Endothelial cell of umbilical vein (primary cell): ENCODE measurements at regions not wholly inside any gene's neighbourhood (a gene's known extent, or its start where the extent isn't known, plus 50 kb on each side); places are given as distances from the start of the nearest gene placed in this dataset.

ENCODE experiments used
- BruUV-seq: library from RNA; stranded (reverse); fragments of 400-500 nt; replicated peaks from 2 replicates; lab custom pipeline; 2021; lab: Mats Ljungman, UMichigan
- CTCF ChIA-PET: fragments of 300-600, 350-600 bp; sonication (Branson Sonifier 250); formaldehyde crosslinking; loops from one replicate; lab custom pipeline; 2021; ENCODE audit warnings: antibody characterized with exemption, inconsistent platforms; lab: Charles Lee
- POLR2A ChIA-PET: fragments of 300-600, 350-600 bp; sonication (Branson Sonifier 250); formaldehyde crosslinking; loops from one replicate; lab custom pipeline; 2021; ENCODE audit warnings: antibody characterized with exemption, inconsistent platforms; lab: Charles Lee
- DNase-seq: peaks from one replicate; pipeline ENCODE4 v3.0.0-alpha.2; 2011; ENCODE audit warnings: low read depth, low spot score
- FAIRE-seq: peaks from 2 replicates; lab custom pipeline; 2011; peaks lifted over from hg19 to GRCh38; lab: Jason Lieb, UNC
- H2AFZ ChIP-seq: 2 replicates; pipeline ENCODE4 v1.6.0; 2012; ENCODE audit warnings: low read depth, low read length, control low read depth, inconsistent platforms
- H3K27ac ChIP-seq: 2 replicates; pipeline ENCODE4 v1.5.1; 2011; ENCODE audit warnings: low read depth, mild to moderate bottlenecking, control low read depth, low read length, moderate library complexity; ENCODE audit not compliant: insufficient read depth
- H3K27me3 ChIP-seq, 2 experiments: 2 replicates each; pipeline versions ENCODE4 v1.6.0 to v1.6.1; 2011; ENCODE audit warnings: low read length in 2 of 2, mixed read lengths in 1 of 2; ENCODE audit not compliant: control insufficient read depth in 2 of 2, insufficient read depth in 2 of 2
- H3K36me3 ChIP-seq, 2 experiments: 2 replicates in 1 of 2; 3 replicates in 1 of 2; pipeline ENCODE4 v1.5.1; 2011; ENCODE audit warnings: low read length in 2 of 2, mild to moderate bottlenecking in 1 of 2, moderate library complexity in 1 of 2; ENCODE audit not compliant: control insufficient read depth in 2 of 2, insufficient read depth in 2 of 2; ENCODE audit errors: extremely low read depth in 1 of 2
- H3K4me1 ChIP-seq: 3 replicates; pipeline ENCODE4 v1.5.1; 2011; ENCODE audit warnings: mild to moderate bottlenecking, low read length; ENCODE audit not compliant: control insufficient read depth, insufficient read depth; ENCODE audit errors: extremely low read depth
- H3K4me2 ChIP-seq: 2 replicates; pipeline ENCODE4 v1.6.1; 2011; ENCODE audit warnings: low read length, control low read depth, mixed read lengths; ENCODE audit not compliant: insufficient read depth
- H3K4me3 ChIP-seq, 3 experiments: fragments of 200-600 bp in 1 of 3; sonication (generic), shearing (Covaris generic) in 1 of 3; replicated peaks in 1 of 3; 2 replicates each; pipeline ENCODE4 v1.5.1; 2011 to 2016; ENCODE audit warnings: control low read depth in 3 of 3, low read length in 3 of 3, mild to moderate bottlenecking in 2 of 3, inconsistent platforms in 1 of 3, low read depth in 1 of 3, moderate library complexity in 1 of 3; ENCODE audit not compliant: insufficient read depth in 1 of 3
- H3K79me2 ChIP-seq: 2 replicates; pipeline ENCODE4 v1.6.0; 2012; ENCODE audit warnings: low read length, inconsistent platforms; ENCODE audit not compliant: control insufficient read depth, insufficient read depth
- H3K9ac ChIP-seq: replicated peaks from 2 replicates; pipeline ENCODE3; 2011; ENCODE audit warnings: low read length, control low read depth; ENCODE audit not compliant: insufficient read depth; ENCODE audit errors: extremely low read depth
- H3K9me1 ChIP-seq: replicated peaks from 3 replicates; pipeline ENCODE4 v1.6.0; 2011; ENCODE audit warnings: mild to moderate bottlenecking, low read length; ENCODE audit not compliant: control insufficient read depth, insufficient read depth; ENCODE audit errors: extremely low read depth
- H3K9me3 ChIP-seq: replicated peaks from 2 replicates; pipeline ENCODE4 v1.5.1; 2012; ENCODE audit warnings: low read length, inconsistent platforms; ENCODE audit not compliant: control insufficient read depth, insufficient read depth
- H4K20me1 ChIP-seq: replicated peaks from 2 replicates; pipeline ENCODE3; 2011; ENCODE audit warnings: mild to moderate bottlenecking, low read length; ENCODE audit not compliant: control insufficient read depth, insufficient read depth; ENCODE audit errors: extremely low read depth
- EZH2 ChIP-seq: IDR thresholded peaks from 2 replicates; pipeline ENCODE4 v1.6.1; 2012; ENCODE audit warnings: borderline replicate concordance, low read depth, mild to moderate bottlenecking, moderate library complexity, low read length, inconsistent platforms; ENCODE audit not compliant: severe bottlenecking
- FOS ChIP-seq: IDR thresholded peaks from 2 replicates; pipeline ENCODE4 v1.6.1; 2011; ENCODE audit warnings: mild to moderate bottlenecking, low read length, moderate library complexity, borderline replicate concordance; ENCODE audit not compliant: insufficient read depth
- GATA2 ChIP-seq: IDR thresholded peaks from 2 replicates; pipeline ENCODE4 v1.7.0; 2011; ENCODE audit warnings: low read depth, mild to moderate bottlenecking, moderate library complexity, mixed read lengths, low read length; ENCODE audit not compliant: insufficient read length, insufficient read depth
- JUN ChIP-seq: IDR thresholded peaks from 2 replicates; pipeline ENCODE4 v1.6.1; 2011; ENCODE audit warnings: borderline replicate concordance, low read depth; ENCODE audit not compliant: insufficient read length, insufficient read depth
- MYC ChIP-seq: IDR thresholded peaks from one replicate; pipeline ENCODE4 v1.6.1; 2011; ENCODE audit warnings: mild to moderate bottlenecking, low read depth, low read length
- POLR2A ChIP-seq: IDR thresholded peaks from 2 replicates; pipeline ENCODE4 v1.6.1; 2012; ENCODE audit warnings: low read depth, mild to moderate bottlenecking, control low read depth, low read length
- POLR2AphosphoS5 ChIP-seq: IDR thresholded peaks from 2 replicates; pipeline ENCODE4 v1.6.1; 2012; ENCODE audit warnings: low read depth, mild to moderate bottlenecking, control low read depth, low read length, moderate library complexity; ENCODE audit not compliant: insufficient read depth
- dilution Hi-C: fragments of 300-500 bp; cut with MboI; formaldehyde crosslinking; loops from one replicate; pipeline ENCODE4 v1.15.0; 2019; ENCODE audit warnings: low sequenced_read_pairs; ENCODE audit not compliant: extremely low pct_ligation_motif_present
- intact Hi-C: fragments of 100-400 bp; cut with micrococcal nuclease; formaldehyde crosslinking; loops from one replicate; pipeline ENCODE4 v1.10.0; 2022
- TF ChIP-seq, protein P1 (sequence below), 2 donors: IDR thresholded peaks; 1 replicate in 1 of 2; 2 replicates in 1 of 2; pipeline ENCODE4 v1.5.1; 2011; ENCODE audit warnings: low read length in 2 of 2, mild to moderate bottlenecking in 2 of 2, moderate library complexity in 2 of 2, control low read depth in 1 of 2, inconsistent platforms in 1 of 2, low read depth in 1 of 2; ENCODE audit not compliant: insufficient read depth in 1 of 2; ENCODE audit errors: extremely low read depth in 1 of 2
- TF ChIP-seq, protein P2 (sequence below): IDR thresholded peaks from 2 replicates; pipeline ENCODE4 v1.6.1; 2011; ENCODE audit not compliant: insufficient read depth, insufficient read length

DNA sequence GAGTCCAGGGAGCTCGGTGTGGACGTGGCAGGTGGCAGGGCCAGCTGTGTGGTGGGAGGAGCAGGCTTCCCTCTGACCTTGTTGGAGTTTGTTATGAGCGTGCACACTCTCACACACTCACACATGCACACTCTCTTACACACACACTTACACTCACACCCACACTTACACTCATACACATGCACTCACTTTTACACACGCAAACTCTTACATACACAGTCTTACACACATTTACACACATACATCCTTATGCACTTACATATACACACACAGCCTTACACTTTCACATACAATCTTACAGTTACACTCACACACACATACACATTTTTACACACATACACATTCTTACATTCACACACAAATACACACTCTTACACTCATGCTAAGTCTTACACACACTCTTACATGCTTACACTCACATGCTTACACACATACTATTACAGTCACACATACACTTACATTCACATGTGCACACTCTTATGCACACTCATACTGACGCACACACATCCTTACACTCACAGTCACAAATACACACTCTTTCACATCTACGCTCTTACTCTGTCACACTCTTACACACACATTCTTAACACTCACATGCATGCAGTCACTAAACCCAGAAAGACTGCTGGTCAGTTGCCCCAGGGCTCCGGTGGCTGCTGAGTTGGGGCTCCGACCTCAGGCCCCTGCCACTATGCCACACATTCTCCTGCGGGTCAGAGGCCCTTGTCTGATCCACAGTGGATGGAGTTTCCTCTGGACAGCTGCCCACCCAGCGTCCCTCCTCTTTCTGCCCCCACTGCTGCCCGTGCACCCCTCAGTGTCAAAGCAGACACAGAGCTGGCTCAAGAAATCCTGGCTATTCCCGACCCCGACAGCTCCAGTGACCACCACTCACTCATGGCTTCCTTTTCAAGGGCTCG lies 95.8 kb downstream of the ADRA2C start:
- no peak overlapping the region for H3K9ac ChIP-seq
- H3K4me2 ChIP-seq = no peak overlapping the region
- ChIA-PET POLR2A (no interaction called here), CTCF (interaction anchor here (2.7 kb wide), 1 partner anchor 19 kb away, joined by 12 read pairs; no protein-coding TSS in a partner anchor)
- no peaks in the 10 kb centered on the region for H3K9me1 ChIP-seq
- H3K79me2 ChIP-seq = no peaks in the 10 kb centered on the region
- no peak overlapping the region for H2AFZ ChIP-seq
- H3K4me1 ChIP-seq = peaks cover 4% of the 10 kb centered on the region
- no peak for TF ChIP-seq EZH2
- TF ChIP-seq, protein P1, sequence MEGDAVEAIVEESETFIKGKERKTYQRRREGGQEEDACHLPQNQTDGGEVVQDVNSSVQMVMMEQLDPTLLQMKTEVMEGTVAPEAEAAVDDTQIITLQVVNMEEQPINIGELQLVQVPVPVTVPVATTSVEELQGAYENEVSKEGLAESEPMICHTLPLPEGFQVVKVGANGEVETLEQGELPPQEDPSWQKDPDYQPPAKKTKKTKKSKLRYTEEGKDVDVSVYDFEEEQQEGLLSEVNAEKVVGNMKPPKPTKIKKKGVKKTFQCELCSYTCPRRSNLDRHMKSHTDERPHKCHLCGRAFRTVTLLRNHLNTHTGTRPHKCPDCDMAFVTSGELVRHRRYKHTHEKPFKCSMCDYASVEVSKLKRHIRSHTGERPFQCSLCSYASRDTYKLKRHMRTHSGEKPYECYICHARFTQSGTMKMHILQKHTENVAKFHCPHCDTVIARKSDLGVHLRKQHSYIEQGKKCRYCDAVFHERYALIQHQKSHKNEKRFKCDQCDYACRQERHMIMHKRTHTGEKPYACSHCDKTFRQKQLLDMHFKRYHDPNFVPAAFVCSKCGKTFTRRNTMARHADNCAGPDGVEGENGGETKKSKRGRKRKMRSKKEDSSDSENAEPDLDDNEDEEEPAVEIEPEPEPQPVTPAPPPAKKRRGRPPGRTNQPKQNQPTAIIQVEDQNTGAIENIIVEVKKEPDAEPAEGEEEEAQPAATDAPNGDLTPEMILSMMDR (IDR thresholded peaks at IDR 0.05; ENCODE audit: extremely low read depth in 1 of 2, insufficient read depth in 1 of 2, low read depth in 1 of 2, low read length in 2 of 2) = no peak
- no peak for TF ChIP-seq POLR2A
- no peak for TF ChIP-seq FOS
- TF ChIP-seq POLR2AphosphoS5 = no peak
- TF ChIP-seq JUN = no peak
- TF ChIP-seq, protein P2, sequence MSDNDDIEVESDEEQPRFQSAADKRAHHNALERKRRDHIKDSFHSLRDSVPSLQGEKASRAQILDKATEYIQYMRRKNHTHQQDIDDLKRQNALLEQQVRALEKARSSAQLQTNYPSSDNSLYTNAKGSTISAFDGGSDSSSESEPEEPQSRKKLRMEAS = no peak
- no peak for TF ChIP-seq GATA2
- TF ChIP-seq MYC = no peak
- H3K27me3 ChIP-seq = no peaks in the 10 kb centered on the region
- no peak overlapping the region for H3K27ac ChIP-seq
- no peak overlapping the region for H3K4me3 ChIP-seq
- intact Hi-C loops = loop anchor here (1.0 to 5.0 kb wide), 2 partner anchors 18 to 330 kb away; partner anchors contain the start of gene LRPAP1
- no peaks in the 10 kb centered on the region for H3K9me3 ChIP-seq
- FAIRE-seq (no peak), DNase-seq (no peak)
- H3K36me3 ChIP-seq = no peaks in the 10 kb centered on the region
- no TSS peak for BruUV-seq
- no peaks in the 10 kb centered on the region for H4K20me1 ChIP-seq
- dilution Hi-C loops = no loop called here
